ENCODE measurements at regions not wholly inside any gene's neighbourhood (a gene's known extent, or its start where the extent isn't known, plus 50 kb on each side); places are given as distances from the start of the nearest gene placed in this dataset.

- H3K27me3 Mint-ChIP-seq (ENCODE audit: insufficient read depth, unreplicated experiment) = no peaks in the 10 kb centered on the region
- BruUV-seq (replicated peaks) = no TSS peak
- H3K36me3 Mint-ChIP-seq (ENCODE audit: insufficient read depth, unreplicated experiment) = no peaks in the 10 kb centered on the region
- CTCF ChIA-PET = interaction anchor here (0.5 kb wide), 1 partner anchor 503 kb away, joined by 4 read pairs; no protein-coding TSS in a partner anchor
- POLR2A ChIA-PET = no interaction called here
- DNase-seq (ENCODE audit: unreplicated experiment) = no peak
- no peak for TF ChIP-seq CTCF (IDR thresholded peaks at IDR 0.05; ENCODE audit: unreplicated experiment)
- no peak overlapping the region for H3K27ac Mint-ChIP-seq (ENCODE audit: low read depth, unreplicated experiment)
- H3K4me1 Mint-ChIP-seq (ENCODE audit: insufficient read depth, unreplicated experiment) = no peaks in the 10 kb centered on the region
- no peak overlapping the region for H3K4me3 Mint-ChIP-seq (ENCODE audit: unreplicated experiment)
- intact Hi-C loops (cut with micrococcal nuclease) = no loop called here
- H3K9me3 Mint-ChIP-seq (ENCODE audit: unreplicated experiment) = no peaks in the 10 kb centered on the region
Observed at GRCh38 chr5:106189121-106189809, 1481.5 kb downstream of the EFNA5 start.

- no peak overlapping the region for H3K4me3 Mint-ChIP-seq (ENCODE audit: unreplicated experiment)
- POLR2A ChIA-PET = no interaction called here
- no peak for TF ChIP-seq CTCF (IDR thresholded peaks at IDR 0.05; ENCODE audit: unreplicated experiment)
- no peaks in the 10 kb centered on the region for H3K9me3 Mint-ChIP-seq (ENCODE audit: unreplicated experiment)
- DNase-seq (ENCODE audit: unreplicated experiment) = no peak
- no peaks in the 10 kb centered on the region for H3K4me1 Mint-ChIP-seq (ENCODE audit: insufficient read depth, unreplicated experiment)
- H3K36me3 Mint-ChIP-seq (ENCODE audit: insufficient read depth, unreplicated experiment) = no peaks in the 10 kb centered on the region
- H3K27ac Mint-ChIP-seq (ENCODE audit: low read depth, unreplicated experiment) = no peak overlapping the region
- no TSS peak for BruUV-seq (replicated peaks)
- intact Hi-C loops (cut with micrococcal nuclease) = no loop called here
- CTCF ChIA-PET = no interaction called here
- no peaks in the 10 kb centered on the region for H3K27me3 Mint-ChIP-seq (ENCODE audit: insufficient read depth, unreplicated experiment)
Observed at GRCh38 chr5:106185661-106186081, 1485.1 kb downstream of the EFNA5 start.

DNA sequence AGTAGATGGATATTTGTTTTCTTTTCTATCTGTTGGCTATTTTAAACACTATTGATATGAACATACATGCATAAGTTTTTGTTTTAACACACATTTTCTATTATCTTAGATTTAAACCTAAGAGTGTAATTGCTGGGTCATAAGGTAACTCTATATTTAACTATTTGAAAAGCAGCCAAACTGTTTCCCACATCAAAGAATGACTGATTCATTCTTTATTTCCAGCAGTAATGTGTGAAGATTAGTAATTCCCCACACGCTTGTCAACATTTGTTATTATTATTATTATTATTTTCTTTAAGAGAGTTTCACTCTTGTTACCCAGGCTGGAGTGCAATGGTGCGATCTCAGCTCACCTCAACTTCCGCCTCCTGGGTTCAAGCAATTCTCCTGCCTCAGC lies 1495.8 kb downstream of the EFNA5 start:
- no peak overlapping the region for H3K4me3 Mint-ChIP-seq (ENCODE audit: unreplicated experiment)
- no peak overlapping the region for H3K27ac Mint-ChIP-seq (ENCODE audit: low read depth, unreplicated experiment)
- no peaks in the 10 kb centered on the region for H3K36me3 Mint-ChIP-seq (ENCODE audit: insufficient read depth, unreplicated experiment)
- H3K27me3 Mint-ChIP-seq (ENCODE audit: insufficient read depth, unreplicated experiment) = no peaks in the 10 kb centered on the region
- peaks cover 13% of the 10 kb centered on the region for H3K9me3 Mint-ChIP-seq (ENCODE audit: unreplicated experiment)
- H3K4me1 Mint-ChIP-seq (ENCODE audit: insufficient read depth, unreplicated experiment) = no peaks in the 10 kb centered on the region
- DNase-seq (ENCODE audit: unreplicated experiment) = peak; percentile 23
- no TSS peak for BruUV-seq (replicated peaks)
- intact Hi-C loops (cut with micrococcal nuclease) = no loop called here
- POLR2A ChIA-PET = no interaction called here
- CTCF ChIA-PET = no interaction called here
- no peak for TF ChIP-seq CTCF (IDR thresholded peaks at IDR 0.05; ENCODE audit: unreplicated experiment)

DNA sequence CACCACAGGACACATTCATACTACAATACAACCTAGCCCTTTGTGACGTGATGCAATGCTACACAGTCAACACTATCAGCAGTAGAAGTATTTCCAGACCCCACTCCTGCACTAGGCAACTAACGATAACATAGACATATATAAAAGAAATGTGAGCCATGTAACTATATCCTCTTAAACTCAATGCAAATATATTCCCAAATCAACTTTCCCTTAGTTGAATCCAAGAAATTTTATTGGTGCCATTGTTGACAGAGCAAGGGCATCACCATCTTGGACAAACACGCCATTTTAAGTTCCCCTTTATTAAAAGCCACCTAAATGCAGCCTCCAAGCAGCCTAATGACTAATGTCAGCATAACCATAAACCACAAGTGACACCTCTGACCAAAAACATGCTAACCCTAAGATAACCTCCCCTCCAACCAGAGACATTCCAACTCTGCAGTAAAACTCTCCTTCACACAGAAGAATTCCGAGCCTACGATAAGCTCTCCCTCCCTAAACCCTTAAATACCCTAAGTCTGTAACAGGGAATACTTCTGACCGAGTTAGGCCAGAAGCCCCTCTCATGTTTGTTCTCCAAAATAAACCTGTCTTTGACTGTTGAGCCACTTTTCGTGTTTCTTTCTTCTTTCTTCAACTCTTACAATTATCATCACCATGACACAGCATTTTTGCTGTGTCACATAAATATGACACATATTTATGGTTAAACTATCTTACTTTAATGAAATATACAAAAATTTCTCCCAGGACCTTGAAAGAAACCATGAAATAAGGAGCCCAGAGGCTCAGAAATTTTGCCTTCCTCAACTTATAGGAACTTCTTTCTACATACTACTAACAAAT lies 1497.8 kb downstream of the EFNA5 start:
- POLR2A ChIA-PET = no interaction called here
- no peak overlapping the region for H3K4me3 Mint-ChIP-seq (ENCODE audit: unreplicated experiment)
- no peak overlapping the region for H3K27ac Mint-ChIP-seq (ENCODE audit: low read depth, unreplicated experiment)

More for the DNA sequence above, 1497.8 kb downstream of the EFNA5 start:
- CTCF ChIA-PET = interaction anchor here (0.6 kb wide), 1 partner anchor 9 kb away, joined by 3 read pairs; no protein-coding TSS in a partner anchor
- no peaks in the 10 kb centered on the region for H3K4me1 Mint-ChIP-seq (ENCODE audit: insufficient read depth, unreplicated experiment)
- no peak for TF ChIP-seq CTCF (IDR thresholded peaks at IDR 0.05; ENCODE audit: unreplicated experiment)
- no TSS peak for BruUV-seq (replicated peaks)
- no peaks in the 10 kb centered on the region for H3K27me3 Mint-ChIP-seq (ENCODE audit: insufficient read depth, unreplicated experiment)
- no peak for DNase-seq (ENCODE audit: unreplicated experiment)
- intact Hi-C loops (cut with micrococcal nuclease) = no loop called here
- H3K9me3 Mint-ChIP-seq (ENCODE audit: unreplicated experiment) = peaks cover 13% of the 10 kb centered on the region
- H3K36me3 Mint-ChIP-seq (ENCODE audit: insufficient read depth, unreplicated experiment) = no peaks in the 10 kb centered on the region

Data from MCF 10A (cell line).